ENCODE measurements at regions not wholly inside any gene's neighbourhood (a gene's known extent, or its start where the extent isn't known, plus 50 kb on each side); places are given as distances from the start of the nearest gene placed in this dataset.

GRCh38 chr12:67148265-67148664 is 120.9 kb upstream of the CAND1 start:
- TF ChIP-seq CTCF (IDR thresholded peaks at IDR 0.05), result no peak
- Mint-ChIP-seq H3K4me3 (no peak overlapping the region), H3K36me3 (ENCODE audit: low read depth) (no peaks in the 10 kb centered on the region), H3K27me3 (peaks cover 2% of the 10 kb centered on the region), H3K4me1 (no peaks in the 10 kb centered on the region), H3K9me3 (no peaks in the 10 kb centered on the region), H3K27ac (no peak overlapping the region)
- POLR2A ChIA-PET, result no interaction called here
- intact Hi-C loops (cut with micrococcal nuclease), result no loop called here
- ATAC-seq (ENCODE audit: low read depth), result no peak
- no peak for DNase-seq
- CTCF ChIA-PET, result no interaction called here

- no peak for TF ChIP-seq CTCF (IDR thresholded peaks at IDR 0.05)
- Mint-ChIP-seq H3K4me1 (no peaks in the 10 kb centered on the region), H3K4me3 (no peak overlapping the region), H3K27me3 (peaks cover 8% of the 10 kb centered on the region), H3K36me3 (ENCODE audit: low read depth) (no peaks in the 10 kb centered on the region), H3K27ac (no peak overlapping the region), H3K9me3 (no peaks in the 10 kb centered on the region)
- DNase-seq, result no peak
- CTCF ChIA-PET, result no interaction called here
- intact Hi-C loops (cut with micrococcal nuclease), result no loop called here
- ATAC-seq (ENCODE audit: low read depth), result no peak
- POLR2A ChIA-PET, result no interaction called here
Measured at GRCh38 chr12:67151886-67152285, 117.3 kb upstream of the CAND1 start.

- ATAC-seq (ENCODE audit: low read depth) (no peak), DNase-seq (no peak)
- CTCF ChIA-PET, result no interaction called here
- intact Hi-C loops (cut with micrococcal nuclease), result no loop called here
- no peak overlapping the region for H3K27ac Mint-ChIP-seq
- POLR2A ChIA-PET, result no interaction called here
- no peak overlapping the region for H3K4me3 Mint-ChIP-seq
- H3K36me3 Mint-ChIP-seq (ENCODE audit: low read depth), result no peaks in the 10 kb centered on the region
- H3K9me3 Mint-ChIP-seq, result no peaks in the 10 kb centered on the region
- H3K27me3 Mint-ChIP-seq, result peaks cover 8% of the 10 kb centered on the region
- H3K4me1 Mint-ChIP-seq, result no peaks in the 10 kb centered on the region
- TF ChIP-seq CTCF (IDR thresholded peaks at IDR 0.05), result no peak
Measured at GRCh38 chr12:67152451-67152850, 116.7 kb upstream of the CAND1 start.

GRCh38 chr12:67154901-67155300 is 114.3 kb upstream of the CAND1 start:
- no peak overlapping the region for H3K27ac Mint-ChIP-seq
- ChIA-PET POLR2A (no interaction called here), CTCF (interaction anchor here (0.5 kb wide), 1 partner anchor 885 kb away, joined by 4 read pairs; no protein-coding TSS in a partner anchor)
- ATAC-seq (ENCODE audit: low read depth) (no peak), DNase-seq (no peak)
- peaks cover 8% of the 10 kb centered on the region for H3K27me3 Mint-ChIP-seq
- no peaks in the 10 kb centered on the region for H3K4me1 Mint-ChIP-seq
- H3K36me3 Mint-ChIP-seq (ENCODE audit: low read depth), result no peaks in the 10 kb centered on the region
- H3K4me3 Mint-ChIP-seq, result no peak overlapping the region
- intact Hi-C loops (cut with micrococcal nuclease), result no loop called here
- no peaks in the 10 kb centered on the region for H3K9me3 Mint-ChIP-seq
- TF ChIP-seq CTCF (IDR thresholded peaks at IDR 0.05), result no peak

- DNase-seq (no peak), ATAC-seq (ENCODE audit: low read depth) (no peak)
- ChIA-PET CTCF (no interaction called here), POLR2A (no interaction called here)
- intact Hi-C loops (cut with micrococcal nuclease), result no loop called here
- Mint-ChIP-seq H3K27ac (no peak overlapping the region), H3K4me1 (no peaks in the 10 kb centered on the region), H3K4me3 (no peak overlapping the region), H3K9me3 (no peaks in the 10 kb centered on the region), H3K36me3 (ENCODE audit: low read depth) (no peaks in the 10 kb centered on the region), H3K27me3 (peaks cover 8% of the 10 kb centered on the region)
- TF ChIP-seq CTCF (IDR thresholded peaks at IDR 0.05), result no peak
Measured at GRCh38 chr12:67155863-67156262, 113.3 kb upstream of the CAND1 start.
